ENCODE measurements at regions not wholly inside any gene's neighbourhood (a gene's known extent, or its start where the extent isn't known, plus 50 kb on each side); places are given as distances from the start of the nearest gene placed in this dataset.

DNA sequence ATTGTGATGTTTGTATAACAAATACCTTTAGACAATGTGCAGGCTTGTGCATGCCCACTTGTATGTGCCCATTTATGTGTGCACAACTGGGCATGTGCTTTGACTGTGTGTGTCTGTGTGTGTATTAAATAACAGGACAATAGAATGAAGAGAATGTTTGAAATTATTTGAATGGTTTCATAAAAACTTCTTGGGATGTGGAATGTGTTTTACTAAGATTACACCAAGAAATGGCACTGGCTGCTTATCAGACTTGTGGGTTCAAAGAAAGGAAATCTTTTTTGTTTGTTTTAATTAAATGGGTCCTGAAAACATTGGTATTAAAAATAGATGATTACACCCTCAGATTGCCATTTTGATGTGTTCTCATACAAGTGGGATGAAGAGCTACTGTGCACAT lies 191.6 kb upstream of the CCN2 start:
- TF ChIP-seq POLR2A (IDR thresholded peaks at IDR 0.05) = no peak
- TF ChIP-seq, protein P1, sequence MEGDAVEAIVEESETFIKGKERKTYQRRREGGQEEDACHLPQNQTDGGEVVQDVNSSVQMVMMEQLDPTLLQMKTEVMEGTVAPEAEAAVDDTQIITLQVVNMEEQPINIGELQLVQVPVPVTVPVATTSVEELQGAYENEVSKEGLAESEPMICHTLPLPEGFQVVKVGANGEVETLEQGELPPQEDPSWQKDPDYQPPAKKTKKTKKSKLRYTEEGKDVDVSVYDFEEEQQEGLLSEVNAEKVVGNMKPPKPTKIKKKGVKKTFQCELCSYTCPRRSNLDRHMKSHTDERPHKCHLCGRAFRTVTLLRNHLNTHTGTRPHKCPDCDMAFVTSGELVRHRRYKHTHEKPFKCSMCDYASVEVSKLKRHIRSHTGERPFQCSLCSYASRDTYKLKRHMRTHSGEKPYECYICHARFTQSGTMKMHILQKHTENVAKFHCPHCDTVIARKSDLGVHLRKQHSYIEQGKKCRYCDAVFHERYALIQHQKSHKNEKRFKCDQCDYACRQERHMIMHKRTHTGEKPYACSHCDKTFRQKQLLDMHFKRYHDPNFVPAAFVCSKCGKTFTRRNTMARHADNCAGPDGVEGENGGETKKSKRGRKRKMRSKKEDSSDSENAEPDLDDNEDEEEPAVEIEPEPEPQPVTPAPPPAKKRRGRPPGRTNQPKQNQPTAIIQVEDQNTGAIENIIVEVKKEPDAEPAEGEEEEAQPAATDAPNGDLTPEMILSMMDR (IDR thresholded peaks at IDR 0.05) = no peak

All from stomach (tissue), 4 donors.